GM19438 (cell line): ENCODE measurements at regions not wholly inside any gene's neighbourhood (a gene's known extent, or its start where the extent isn't known, plus 50 kb on each side); places are given as distances from the start of the nearest gene placed in this dataset.

Experiments used
- ATAC-seq: cut with Tn5 transposase; IDR thresholded peaks from one replicate; pipeline ENCODE4 v1.9.1; 2021; ENCODE audit warnings: low read depth; ENCODE audit not compliant: unreplicated experiment

GRCh38 chr17:72511242-72511641 lies 390.4 kb downstream of the SOX9 start:
- ATAC-seq = no peak

- no peak for ATAC-seq
These were observed 391.1 kb downstream of the SOX9 start for GRCh38 chr17:72511874-72512273.

DNA sequence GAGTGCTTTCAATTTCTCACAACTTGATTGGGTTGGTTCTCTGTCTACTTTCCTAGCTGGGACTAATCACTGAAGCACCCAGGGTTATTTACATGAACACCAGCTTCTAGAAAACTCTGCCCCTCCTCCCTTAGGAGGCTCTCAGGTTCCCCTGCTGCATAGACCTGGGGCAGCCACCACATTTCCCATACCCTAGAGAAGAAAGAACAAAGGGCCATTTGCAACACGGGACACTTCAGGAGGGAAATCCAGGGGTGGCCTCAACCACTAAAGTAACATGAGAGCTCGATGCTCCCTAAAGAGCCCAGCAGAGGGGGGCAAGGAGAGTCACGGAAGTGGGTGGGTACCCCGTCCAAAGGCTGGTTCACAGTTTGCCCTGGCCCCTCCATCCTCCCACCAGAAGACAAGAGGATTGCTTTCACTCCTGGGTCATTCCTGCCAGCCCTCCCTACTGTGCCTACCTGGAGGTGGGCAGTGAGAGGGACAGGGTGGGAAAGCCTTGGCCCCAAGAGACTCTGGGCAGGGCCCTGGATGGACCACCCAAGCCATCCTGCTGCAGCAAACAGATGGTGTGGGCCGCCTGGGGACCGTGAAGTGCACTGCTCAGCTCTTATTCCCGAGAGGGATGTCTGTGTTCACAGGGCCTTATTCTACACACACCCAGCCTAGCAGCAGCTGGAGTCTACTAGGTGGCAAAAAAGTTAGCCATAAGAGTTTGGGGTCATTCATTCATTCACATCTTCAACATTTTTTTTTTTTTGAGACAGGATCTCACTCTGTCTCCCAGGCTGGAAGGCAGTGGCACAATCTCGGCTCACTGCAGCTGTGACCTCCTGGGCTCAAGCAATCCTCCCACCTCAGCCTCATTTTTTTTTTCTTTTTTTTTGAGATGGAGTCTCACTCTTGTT lies 392.1 kb downstream of the SOX9 start:
- no peak for ATAC-seq

DNA sequence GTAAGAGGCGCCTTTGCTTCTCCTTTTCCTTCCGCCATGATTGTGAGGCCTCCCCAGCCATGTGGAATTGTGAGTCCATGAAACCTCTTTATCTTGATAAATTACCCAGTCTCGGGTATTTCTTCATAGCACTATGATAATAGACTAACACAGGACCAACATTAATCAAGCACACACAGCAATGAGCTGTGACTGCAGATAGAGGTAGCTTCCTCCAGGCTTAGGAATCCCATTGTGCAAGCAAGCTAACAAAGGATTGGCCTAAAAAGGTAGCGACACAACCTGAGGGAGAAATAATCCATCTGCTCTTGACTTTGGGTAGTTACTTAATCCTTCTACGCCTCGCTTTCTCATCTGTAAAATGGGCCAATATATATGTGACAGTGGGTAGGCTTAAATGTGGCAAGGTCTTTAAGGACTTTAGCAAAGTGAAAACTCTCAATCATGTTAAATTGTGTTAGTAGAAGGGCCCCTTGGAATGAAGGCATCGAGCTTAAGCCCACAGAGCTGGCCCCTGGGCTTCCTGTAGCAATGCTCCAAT lies 393.6 kb downstream of the SOX9 start:
- no peak for ATAC-seq

DNA sequence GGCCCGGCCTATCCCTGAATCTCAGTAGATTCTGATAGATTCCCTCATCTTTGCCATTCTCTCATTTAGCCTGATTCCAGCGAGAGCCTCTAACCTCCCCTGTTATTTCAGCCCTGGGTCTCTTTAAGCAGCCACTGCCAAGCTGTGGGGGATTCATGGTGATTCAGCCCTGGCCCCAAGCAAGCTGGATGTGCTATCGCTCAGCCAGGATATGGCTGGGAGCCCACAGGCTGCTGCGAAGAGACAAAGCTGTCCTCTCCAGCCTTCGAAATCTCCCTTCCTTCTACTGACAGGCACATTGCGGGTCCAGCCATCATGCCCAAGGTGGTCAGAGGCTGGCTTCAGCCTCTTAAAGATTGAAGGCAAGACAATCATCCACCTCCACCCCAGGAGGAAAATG lies 394.1 kb downstream of the SOX9 start:
- no peak for ATAC-seq

DNA sequence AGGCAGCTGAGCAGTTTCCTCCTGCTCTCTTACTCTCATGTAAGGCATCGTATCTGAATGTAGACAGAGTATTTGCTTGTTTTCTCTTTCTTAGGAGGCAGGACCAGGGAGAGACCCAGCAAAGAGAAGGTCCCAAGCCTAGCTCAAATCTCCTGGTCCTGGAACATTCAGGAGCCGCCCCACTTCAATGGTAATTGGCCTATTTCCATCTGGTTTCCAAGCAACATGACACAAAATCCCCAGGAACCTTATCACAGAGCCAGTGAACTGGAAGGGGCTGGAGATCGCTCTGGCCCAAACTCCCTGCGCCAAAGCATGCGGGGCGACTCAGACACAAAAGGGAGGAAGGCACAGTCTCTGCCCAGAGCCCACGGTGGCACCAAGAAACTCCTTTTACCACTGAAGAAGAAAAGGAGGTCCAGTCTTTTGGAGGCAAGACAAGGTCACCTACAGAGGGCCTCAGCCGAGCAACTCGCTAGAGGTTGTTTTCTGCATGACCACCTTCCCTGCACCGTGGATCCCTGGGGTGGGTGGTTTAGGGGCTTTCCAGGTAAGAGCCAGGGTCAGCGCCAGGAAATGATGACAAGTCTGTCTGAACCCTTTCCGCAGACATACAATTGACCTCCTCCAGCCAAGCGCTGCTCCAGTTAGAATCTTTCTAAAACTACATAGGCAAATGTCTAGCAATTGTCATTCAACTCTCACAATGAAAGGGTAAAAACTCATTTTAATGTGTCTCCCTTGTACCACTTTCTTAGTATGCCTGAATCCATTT lies 394.7 kb downstream of the SOX9 start:
- ATAC-seq = peak; percentile 43

- peak; percentile 43 for ATAC-seq
These were observed 396.1 kb downstream of the SOX9 start for GRCh38 chr17:72516772-72517399.

DNA sequence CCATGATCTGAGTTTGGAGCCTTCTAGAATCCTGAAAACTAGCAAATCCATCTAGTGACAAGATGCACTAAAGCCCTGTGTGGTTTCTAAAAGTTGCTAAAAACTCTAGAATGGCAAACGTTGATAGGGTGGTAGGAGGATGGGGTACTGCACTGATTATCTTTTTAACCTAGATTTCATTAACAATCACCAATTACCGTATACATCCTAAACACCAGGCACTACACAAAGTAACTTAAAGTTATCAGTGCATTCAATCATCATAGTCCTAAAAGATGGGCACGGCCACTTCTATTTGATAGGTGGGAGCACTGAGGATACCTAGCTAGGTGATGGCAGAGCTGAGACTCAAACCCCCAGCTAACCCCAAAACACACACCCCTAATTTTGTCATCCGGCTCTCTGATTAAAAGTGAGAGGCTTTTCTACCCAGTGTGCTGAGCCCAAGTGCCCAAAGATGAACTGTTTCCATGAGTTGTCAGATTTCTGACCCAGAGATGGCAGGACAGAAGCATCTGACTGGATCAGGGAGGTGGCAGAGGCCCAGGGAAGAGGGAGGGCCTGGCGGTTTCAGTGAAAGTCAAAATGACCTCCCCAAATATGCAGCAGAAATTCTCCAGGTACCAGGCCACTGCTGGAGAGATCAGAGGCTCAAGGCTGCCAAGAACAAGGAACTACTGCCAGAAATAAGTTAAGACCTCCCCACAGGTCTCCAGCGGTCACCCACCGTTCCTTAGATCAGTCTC lies 396.8 kb downstream of the SOX9 start:
- ATAC-seq = no peak

DNA sequence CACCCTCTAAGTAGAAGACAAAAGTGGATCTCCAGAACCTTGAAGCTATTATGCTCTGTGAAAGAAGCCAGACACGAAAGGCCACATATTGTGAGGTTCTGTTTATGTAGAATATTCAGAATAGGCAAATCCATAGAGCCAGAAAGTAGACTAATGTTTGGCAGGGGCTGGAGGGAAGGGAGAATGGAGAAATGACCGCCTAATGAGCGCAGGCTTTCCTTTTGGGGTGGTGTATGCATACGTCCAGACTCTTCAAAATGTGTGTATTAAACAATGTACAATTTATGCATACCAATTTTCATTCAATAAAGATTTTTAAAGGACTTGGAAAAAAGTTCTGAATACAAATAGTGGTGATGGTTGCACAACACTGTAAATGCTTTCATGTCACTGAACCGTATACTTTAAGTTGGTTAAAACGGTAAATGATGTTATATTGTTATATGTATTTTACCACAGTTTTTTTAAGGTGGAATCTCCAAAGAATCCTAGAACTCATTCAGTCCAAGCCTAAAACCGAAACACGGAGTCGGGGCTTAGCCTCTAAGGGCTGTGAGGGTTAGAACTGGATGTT lies 397.4 kb downstream of the SOX9 start:
- ATAC-seq = no peak

DNA sequence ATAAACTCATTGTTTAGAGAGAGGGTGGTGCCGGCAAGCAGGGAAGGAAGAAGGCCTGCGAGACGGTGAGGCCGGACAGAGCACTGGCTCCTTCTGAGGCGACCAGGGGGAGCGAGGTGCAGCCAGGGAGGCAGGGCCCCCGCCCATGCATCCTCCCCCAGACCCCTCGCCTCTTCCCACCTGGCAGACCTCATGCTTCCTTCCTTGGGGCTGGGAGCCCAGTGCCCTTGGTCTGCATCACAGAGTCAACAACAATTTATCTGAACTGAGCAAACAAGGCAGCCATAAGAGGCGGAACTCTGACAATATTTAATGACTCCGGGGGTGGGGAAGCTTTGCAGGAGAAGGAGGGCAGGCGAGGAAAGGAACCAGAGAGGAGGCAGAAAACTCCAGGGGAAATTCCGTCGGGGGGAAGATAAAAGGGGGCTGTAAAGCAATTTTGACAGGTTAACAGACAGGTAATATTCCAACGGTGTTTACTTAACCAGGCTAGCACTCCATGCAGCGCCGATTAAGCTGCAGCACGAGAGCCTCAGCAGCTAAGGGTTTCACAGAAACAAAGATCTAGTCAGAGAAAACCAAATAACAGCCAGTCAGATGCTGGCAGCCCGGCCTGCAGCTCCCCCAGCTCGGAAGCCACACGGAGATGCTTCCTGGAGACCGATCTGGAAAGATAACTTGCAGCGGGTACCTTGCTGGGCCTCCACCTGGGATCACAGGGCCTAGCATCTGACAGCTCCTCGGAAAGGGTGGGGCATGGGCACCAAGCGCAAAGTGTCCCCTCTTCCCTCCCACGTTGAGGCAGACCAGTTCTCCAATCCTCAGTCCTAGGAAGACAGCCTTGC lies 398.2 kb downstream of the SOX9 start:
- ATAC-seq = no peak

DNA sequence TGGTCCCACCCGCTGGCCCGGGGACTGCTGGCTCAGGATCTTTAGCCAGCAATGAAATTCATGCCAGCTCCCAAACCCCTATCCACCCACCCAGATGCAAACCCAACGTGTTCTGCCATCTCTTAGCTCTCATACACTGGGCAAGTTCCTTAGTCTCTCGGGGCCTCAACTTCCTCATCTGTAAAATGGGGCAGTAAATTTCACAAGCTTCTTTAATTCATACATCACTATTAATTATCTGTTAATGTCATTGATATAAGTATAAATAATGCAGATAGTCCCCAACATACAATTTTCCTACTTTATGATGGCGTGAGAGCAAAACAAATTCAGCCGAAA lies 398.7 kb downstream of the SOX9 start:
- no peak for ATAC-seq

DNA sequence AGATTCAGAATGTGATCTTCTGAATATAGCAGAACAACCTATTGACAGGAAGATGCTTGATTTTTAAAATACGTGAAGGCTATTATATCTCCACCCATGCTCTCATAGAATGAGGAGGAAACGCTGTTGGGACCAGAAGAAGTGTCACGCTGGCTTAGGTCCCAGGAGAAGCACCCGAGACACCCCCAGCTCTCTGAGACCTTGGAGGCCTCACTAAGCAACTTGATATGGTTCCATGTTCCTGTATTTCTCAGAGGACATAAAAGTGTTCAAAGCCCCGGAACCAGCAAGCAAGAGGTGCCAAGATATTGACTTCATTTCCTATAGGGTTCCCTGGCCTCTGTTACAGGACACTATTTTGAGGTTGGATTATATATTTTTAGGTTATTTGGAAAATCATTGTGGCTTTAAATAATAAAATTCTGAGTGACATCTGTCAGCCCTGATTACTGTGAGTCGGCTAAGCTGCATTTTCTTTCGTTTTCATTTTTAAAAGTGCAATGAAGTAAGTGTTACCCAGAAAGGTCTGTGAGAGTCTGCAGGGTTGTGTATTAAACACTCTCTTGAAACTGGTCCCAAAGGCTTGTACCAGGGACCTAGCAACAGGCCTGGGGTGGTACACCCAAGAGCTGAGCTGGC lies 400.0 kb downstream of the SOX9 start:
- ATAC-seq = no peak

DNA sequence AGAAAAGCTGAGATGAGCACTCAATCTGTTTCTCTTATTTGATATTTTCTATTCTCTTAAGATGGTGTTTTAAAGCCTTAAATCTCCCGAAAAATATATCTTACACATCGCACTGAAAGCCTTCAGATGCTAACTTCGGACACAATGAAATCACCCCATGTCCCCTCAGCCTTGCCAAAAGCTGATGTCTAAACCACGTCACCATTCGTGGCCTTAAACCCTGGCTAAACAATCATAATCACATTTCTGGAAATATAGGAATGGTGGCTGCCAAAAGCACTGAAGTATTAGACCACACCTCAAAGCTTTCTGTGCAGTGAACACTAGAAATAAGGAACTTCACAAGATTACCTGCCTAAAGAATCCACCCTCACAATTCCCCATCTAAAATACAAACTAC lies 402.7 kb downstream of the SOX9 start:
- no peak for ATAC-seq

DNA sequence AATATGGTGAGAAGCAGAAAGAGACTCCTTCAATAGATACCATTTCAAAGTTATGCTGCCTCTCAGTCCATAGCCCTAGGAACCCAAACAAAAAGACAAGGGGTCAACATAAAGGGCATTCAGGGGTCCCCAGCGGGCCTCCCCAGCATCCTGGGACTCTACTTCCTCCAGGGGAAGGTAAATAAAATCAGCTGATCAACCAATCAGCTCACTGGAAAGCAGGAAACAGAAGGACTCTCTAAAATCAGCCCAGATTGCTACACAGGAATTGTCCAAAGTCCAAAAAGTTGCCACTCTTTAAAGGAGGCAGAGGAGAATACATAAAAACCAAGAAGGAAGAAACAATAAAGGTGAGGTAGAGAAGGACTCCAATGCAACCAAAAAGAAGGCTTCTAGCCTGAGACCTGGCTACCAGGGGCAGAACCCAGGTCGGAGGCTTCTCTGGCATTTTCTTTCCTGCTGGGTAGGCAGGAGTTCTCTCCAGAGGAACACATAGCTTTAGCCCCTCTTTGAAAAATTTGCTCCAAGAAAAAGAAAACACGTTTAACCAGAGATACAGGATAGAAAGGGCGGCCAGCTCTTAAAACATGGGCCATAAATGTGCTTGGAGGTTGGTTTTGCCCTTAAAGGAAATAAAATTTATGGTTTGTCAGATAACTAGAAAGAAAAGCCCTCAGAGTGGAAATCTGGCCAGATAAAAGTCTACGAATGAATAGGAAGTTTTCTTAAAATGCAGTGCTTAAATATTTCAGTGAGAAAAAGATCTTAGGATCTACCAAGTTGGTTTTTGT lies 404.6 kb downstream of the SOX9 start:
- no peak for ATAC-seq

DNA sequence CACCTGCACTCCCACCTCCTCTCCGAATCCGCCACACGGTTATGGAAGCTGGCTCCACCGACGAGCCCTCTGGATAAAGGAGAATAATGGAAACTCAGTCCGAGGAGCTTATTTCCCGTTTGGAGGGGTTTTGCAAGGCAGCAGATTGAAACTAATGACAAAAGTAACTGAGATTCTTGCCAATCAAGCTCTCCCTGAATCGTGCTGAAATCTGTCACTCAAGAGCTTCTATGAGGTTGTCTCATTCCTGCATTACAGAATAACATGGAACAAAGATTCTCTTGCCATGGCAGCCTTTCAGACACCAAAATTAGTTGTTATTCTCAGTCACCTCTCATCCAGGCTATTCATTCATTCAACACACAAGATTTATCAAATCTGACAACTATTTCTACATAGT lies 405.9 kb downstream of the SOX9 start:
- ATAC-seq = no peak

GRCh38 chr17:72527789-72528188 lies 407.0 kb downstream of the SOX9 start:
- ATAC-seq = no peak

GRCh38 chr17:72528683-72529082 lies 407.9 kb downstream of the SOX9 start:
- ATAC-seq = no peak

- ATAC-seq = no peak
These were observed 408.6 kb downstream of the SOX9 start for GRCh38 chr17:72529386-72529785.
